ENCODE measurements at regions not wholly inside any gene's neighbourhood (a gene's known extent, or its start where the extent isn't known, plus 50 kb on each side); places are given as distances from the start of the nearest gene placed in this dataset.

GRCh38 chr10:54904833-54905232, 103.8 kb upstream of the PCDH15 start:
- Histone ChIP-seq H3K9ac (ENCODE audit: low read length) (no peak overlapping the region), H3K9me3 (ENCODE audit: control insufficient read depth, low read length) (no peaks in the 10 kb centered on the region), H3K4me3 (ENCODE audit: low read length) (no peak overlapping the region), H3K4me1 (ENCODE audit: control insufficient read depth, insufficient read depth, low read length) (no peaks in the 10 kb centered on the region), H3K36me3 (ENCODE audit: control insufficient read depth, insufficient read depth, low read length, severe bottlenecking) (no peaks in the 10 kb centered on the region), H3K27me3 (replicated peaks; ENCODE audit: control insufficient read depth, insufficient read depth, low read length) (peaks cover 3% of the 10 kb centered on the region)
- no peak for DNase-seq (ENCODE audit: low read depth)

- no peak for DNase-seq (ENCODE audit: low read depth)
- no peaks in the 10 kb centered on the region for H3K36me3 ChIP-seq (ENCODE audit: control insufficient read depth, insufficient read depth, low read length, severe bottlenecking)
Observed at GRCh38 chr10:54903745-54904144, 102.7 kb upstream of the PCDH15 start.

GRCh38 chr10:54900584-54900983, 99.6 kb upstream of the PCDH15 start:
- H3K4me1 ChIP-seq (ENCODE audit: control insufficient read depth, insufficient read depth, low read length), result no peaks in the 10 kb centered on the region
- H3K9ac ChIP-seq (ENCODE audit: low read length), result no peak overlapping the region
- no peak overlapping the region for H3K4me3 ChIP-seq (ENCODE audit: low read length)
- H3K36me3 ChIP-seq (ENCODE audit: control insufficient read depth, insufficient read depth, low read length, severe bottlenecking), result no peaks in the 10 kb centered on the region
- no peaks in the 10 kb centered on the region for H3K9me3 ChIP-seq (ENCODE audit: control insufficient read depth, low read length)
- peaks cover 3% of the 10 kb centered on the region for H3K27me3 ChIP-seq (replicated peaks; ENCODE audit: control insufficient read depth, insufficient read depth, low read length)
- no peak for DNase-seq (ENCODE audit: low read depth)

More at GRCh38 chr10:54903745-54904144, 102.7 kb upstream of the PCDH15 start:
- H3K4me1 ChIP-seq (ENCODE audit: control insufficient read depth, insufficient read depth, low read length), result no peaks in the 10 kb centered on the region
- H3K27me3 ChIP-seq (replicated peaks; ENCODE audit: control insufficient read depth, insufficient read depth, low read length), result peaks cover 3% of the 10 kb centered on the region
- H3K9ac ChIP-seq (ENCODE audit: low read length), result no peak overlapping the region
- H3K4me3 ChIP-seq (ENCODE audit: low read length), result no peak overlapping the region
- H3K9me3 ChIP-seq (ENCODE audit: control insufficient read depth, low read length), result no peaks in the 10 kb centered on the region

- H3K27me3 ChIP-seq (replicated peaks; ENCODE audit: control insufficient read depth, insufficient read depth, low read length), result no peaks in the 10 kb centered on the region
- no peak overlapping the region for H3K4me3 ChIP-seq (ENCODE audit: low read length)
- H3K4me1 ChIP-seq (ENCODE audit: control insufficient read depth, insufficient read depth, low read length), result no peaks in the 10 kb centered on the region
- no peak for DNase-seq (ENCODE audit: low read depth)
- H3K36me3 ChIP-seq (ENCODE audit: control insufficient read depth, insufficient read depth, low read length, severe bottlenecking), result no peaks in the 10 kb centered on the region
- H3K9ac ChIP-seq (ENCODE audit: low read length), result no peak overlapping the region
- H3K9me3 ChIP-seq (ENCODE audit: control insufficient read depth, low read length), result peaks cover 6% of the 10 kb centered on the region
Observed at GRCh38 chr10:54880996-54881395, 80.0 kb upstream of the PCDH15 start.

- Histone ChIP-seq H3K36me3 (ENCODE audit: control insufficient read depth, insufficient read depth, low read length, severe bottlenecking) (no peaks in the 10 kb centered on the region), H3K4me1 (ENCODE audit: control insufficient read depth, insufficient read depth, low read length) (no peaks in the 10 kb centered on the region), H3K4me3 (ENCODE audit: low read length) (no peak overlapping the region), H3K27me3 (replicated peaks; ENCODE audit: control insufficient read depth, insufficient read depth, low read length) (no peaks in the 10 kb centered on the region), H3K9ac (ENCODE audit: low read length) (no peak overlapping the region), H3K9me3 (ENCODE audit: control insufficient read depth, low read length) (peaks cover 3% of the 10 kb centered on the region)
- no peak for DNase-seq (ENCODE audit: low read depth)
Observed at GRCh38 chr10:54869022-54869421, 68.0 kb upstream of the PCDH15 start.

- no peak for DNase-seq (ENCODE audit: low read depth)
- Histone ChIP-seq H3K9me3 (ENCODE audit: control insufficient read depth, low read length) (peaks cover 3% of the 10 kb centered on the region), H3K9ac (ENCODE audit: low read length) (no peak overlapping the region), H3K36me3 (ENCODE audit: control insufficient read depth, insufficient read depth, low read length, severe bottlenecking) (no peaks in the 10 kb centered on the region), H3K4me1 (ENCODE audit: control insufficient read depth, insufficient read depth, low read length) (no peaks in the 10 kb centered on the region), H3K27me3 (replicated peaks; ENCODE audit: control insufficient read depth, insufficient read depth, low read length) (no peaks in the 10 kb centered on the region), H3K4me3 (ENCODE audit: low read length) (no peak overlapping the region)
Observed at GRCh38 chr10:54866666-54867065, 65.6 kb upstream of the PCDH15 start.

GRCh38 chr10:54854843-54855242, 53.8 kb upstream of the PCDH15 start:
- no peaks in the 10 kb centered on the region for H3K36me3 ChIP-seq (ENCODE audit: control insufficient read depth, insufficient read depth, low read length, severe bottlenecking)
- no peaks in the 10 kb centered on the region for H3K27me3 ChIP-seq (replicated peaks; ENCODE audit: control insufficient read depth, insufficient read depth, low read length)
- H3K9me3 ChIP-seq (ENCODE audit: control insufficient read depth, low read length), result no peaks in the 10 kb centered on the region
- DNase-seq (ENCODE audit: low read depth), result no peak
- H3K9ac ChIP-seq (ENCODE audit: low read length), result no peak overlapping the region
- H3K4me3 ChIP-seq (ENCODE audit: low read length), result no peak overlapping the region
- H3K4me1 ChIP-seq (ENCODE audit: control insufficient read depth, insufficient read depth, low read length), result no peaks in the 10 kb centered on the region

- Histone ChIP-seq H3K9me3 (ENCODE audit: control insufficient read depth, low read length) (no peaks in the 10 kb centered on the region), H3K36me3 (ENCODE audit: control insufficient read depth, insufficient read depth, low read length, severe bottlenecking) (no peaks in the 10 kb centered on the region), H3K9ac (ENCODE audit: low read length) (no peak overlapping the region), H3K4me3 (ENCODE audit: low read length) (no peak overlapping the region), H3K27me3 (replicated peaks; ENCODE audit: control insufficient read depth, insufficient read depth, low read length) (no peaks in the 10 kb centered on the region), H3K4me1 (ENCODE audit: control insufficient read depth, insufficient read depth, low read length) (no peaks in the 10 kb centered on the region)
- no peak for DNase-seq (ENCODE audit: low read depth)
Observed at GRCh38 chr10:54854389-54854788, 53.4 kb upstream of the PCDH15 start.

- Histone ChIP-seq H3K4me3 (ENCODE audit: low read length) (no peak overlapping the region), H3K4me1 (ENCODE audit: control insufficient read depth, insufficient read depth, low read length) (no peaks in the 10 kb centered on the region), H3K36me3 (ENCODE audit: control insufficient read depth, insufficient read depth, low read length, severe bottlenecking) (no peaks in the 10 kb centered on the region), H3K9me3 (ENCODE audit: control insufficient read depth, low read length) (no peaks in the 10 kb centered on the region), H3K27me3 (replicated peaks; ENCODE audit: control insufficient read depth, insufficient read depth, low read length) (no peaks in the 10 kb centered on the region), H3K9ac (ENCODE audit: low read length) (no peak overlapping the region)
- no peak for DNase-seq (ENCODE audit: low read depth)
Observed at GRCh38 chr10:54853883-54854282, 52.9 kb upstream of the PCDH15 start.

Measured in adipocyte (in vitro differentiated cells).